Thoracic aorta (tissue), 2 donors: ENCODE measurements at regions not wholly inside any gene's neighbourhood (a gene's known extent, or its start where the extent isn't known, plus 50 kb on each side); places are given as distances from the start of the nearest gene placed in this dataset.

Experiments used
- ATAC-seq: fragments of 150-250 bp; one replicate; pipeline ENCODE4 v1.8.0; 2017; ENCODE audit warnings: low read depth; ENCODE audit not compliant: insufficient number of reproducible peaks, low FRiP score
- DNase-seq: peaks from one replicate; pipeline ENCODE4 v3.0.0-alpha.2; 2020; ENCODE audit warnings: low spot score
- H3K27ac ChIP-seq, 2 donors: fragments of 200-600 bp; sonication (generic); 1 replicate in 1 of 2; 2 replicates in 1 of 2; pipeline ENCODE4 v1.5.1; 2016; ENCODE audit warnings: mild to moderate bottlenecking in 2 of 2, moderate library complexity in 2 of 2
- H3K27me3 ChIP-seq: fragments of 200-600 bp; sonication (generic); replicated peaks from 2 replicates; pipeline ENCODE4 v1.6.0; 2016; ENCODE audit warnings: mild to moderate bottlenecking; ENCODE audit not compliant: insufficient read depth
- H3K36me3 ChIP-seq: fragments of 200-600 bp; sonication (generic); one replicate; pipeline ENCODE4 v1.5.1; 2016
- H3K4me1 ChIP-seq, 2 donors: fragments of 200-600 bp; sonication (generic); 1 replicate in 1 of 2; 2 replicates in 1 of 2; pipeline versions ENCODE4 v1.5.1 to v1.6.0; 2016; ENCODE audit warnings: low read depth in 2 of 2, mild to moderate bottlenecking in 1 of 2; ENCODE audit not compliant: control insufficient read depth in 1 of 2
- H3K4me3 ChIP-seq: fragments of 200-600 bp; sonication (generic); 2 replicates; pipeline ENCODE4 v1.5.1; 2016; ENCODE audit warnings: mild to moderate bottlenecking
- H3K9me3 ChIP-seq: fragments of 200-600 bp; sonication (generic); 2 replicates; pipeline ENCODE4 v1.5.1; 2016
- TF ChIP-seq, protein P1 (sequence below): fragments of 200-600 bp; sonication (generic); IDR thresholded peaks from one replicate; pipeline ENCODE4 v1.5.1; 2019; ENCODE audit warnings: antibody characterized with exemption

DNA sequence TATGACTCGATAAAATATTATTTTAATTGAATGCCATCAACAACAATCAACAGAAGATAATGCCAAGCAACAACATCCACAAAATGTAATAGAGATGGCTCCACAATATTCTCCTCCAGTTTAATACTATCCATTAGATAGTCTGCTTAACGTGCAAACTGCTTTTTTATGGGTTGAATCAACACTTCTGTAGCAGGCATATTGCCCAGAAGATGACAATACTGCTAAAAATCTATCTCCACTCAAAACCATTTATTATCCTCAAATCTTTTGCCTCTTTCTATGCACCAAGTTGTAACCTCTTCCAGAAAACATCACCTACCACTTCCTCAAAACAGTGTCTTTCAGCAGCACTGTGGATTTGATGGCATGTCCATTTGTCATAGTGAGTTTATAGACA is 295.7 kb upstream of the LMCD1 start:
- Histone ChIP-seq H3K4me1 (no peaks in the 10 kb centered on the region), H3K27ac (no peak overlapping the region), H3K4me3 (no peak overlapping the region), H3K27me3 (no peaks in the 10 kb centered on the region), H3K9me3 (no peaks in the 10 kb centered on the region), H3K36me3 (no peaks in the 10 kb centered on the region)
- no peak for ATAC-seq
- TF ChIP-seq, protein P1, sequence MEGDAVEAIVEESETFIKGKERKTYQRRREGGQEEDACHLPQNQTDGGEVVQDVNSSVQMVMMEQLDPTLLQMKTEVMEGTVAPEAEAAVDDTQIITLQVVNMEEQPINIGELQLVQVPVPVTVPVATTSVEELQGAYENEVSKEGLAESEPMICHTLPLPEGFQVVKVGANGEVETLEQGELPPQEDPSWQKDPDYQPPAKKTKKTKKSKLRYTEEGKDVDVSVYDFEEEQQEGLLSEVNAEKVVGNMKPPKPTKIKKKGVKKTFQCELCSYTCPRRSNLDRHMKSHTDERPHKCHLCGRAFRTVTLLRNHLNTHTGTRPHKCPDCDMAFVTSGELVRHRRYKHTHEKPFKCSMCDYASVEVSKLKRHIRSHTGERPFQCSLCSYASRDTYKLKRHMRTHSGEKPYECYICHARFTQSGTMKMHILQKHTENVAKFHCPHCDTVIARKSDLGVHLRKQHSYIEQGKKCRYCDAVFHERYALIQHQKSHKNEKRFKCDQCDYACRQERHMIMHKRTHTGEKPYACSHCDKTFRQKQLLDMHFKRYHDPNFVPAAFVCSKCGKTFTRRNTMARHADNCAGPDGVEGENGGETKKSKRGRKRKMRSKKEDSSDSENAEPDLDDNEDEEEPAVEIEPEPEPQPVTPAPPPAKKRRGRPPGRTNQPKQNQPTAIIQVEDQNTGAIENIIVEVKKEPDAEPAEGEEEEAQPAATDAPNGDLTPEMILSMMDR = no peak
- no peak for DNase-seq

DNA sequence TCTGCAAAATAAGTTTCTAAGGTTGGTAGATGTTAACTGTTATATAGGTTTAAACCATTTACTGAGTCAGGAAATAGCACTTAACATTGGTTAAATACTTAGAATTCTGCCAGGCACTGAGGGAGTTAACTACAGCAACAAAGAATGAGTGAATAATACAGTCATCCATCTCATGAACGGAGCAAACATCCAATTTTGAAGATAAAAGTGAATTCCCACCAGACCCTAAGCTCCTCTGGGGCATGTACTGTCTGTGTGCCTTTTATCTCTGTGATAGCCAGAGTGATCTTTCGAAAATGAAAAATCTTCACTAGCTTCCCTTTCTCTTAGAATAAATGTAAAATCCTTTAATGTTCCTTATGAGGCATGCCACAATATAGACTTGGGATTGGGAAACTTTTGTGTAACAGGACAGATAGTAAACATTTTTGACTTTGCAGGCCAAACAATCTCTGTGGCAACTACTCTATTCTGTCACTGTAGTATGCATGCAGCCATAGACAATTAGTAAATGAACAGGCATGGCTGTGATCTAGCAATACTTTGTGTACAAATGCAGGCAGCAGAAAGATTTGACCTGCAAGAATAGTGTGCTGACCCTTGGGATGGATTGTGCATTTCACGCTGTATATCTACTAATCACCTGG is 294.5 kb upstream of the LMCD1 start:
- TF ChIP-seq, protein P1 = no peak
- H3K4me1 ChIP-seq = peaks cover 0 to 8% of the 10 kb centered on the region in 2 donors
- H3K9me3 ChIP-seq = no peaks in the 10 kb centered on the region
- H3K36me3 ChIP-seq = no peaks in the 10 kb centered on the region
- H3K27ac ChIP-seq = no peak overlapping the region
- no peak for DNase-seq
- no peaks in the 10 kb centered on the region for H3K27me3 ChIP-seq
- no peak for ATAC-seq
- no peak overlapping the region for H3K4me3 ChIP-seq

DNA sequence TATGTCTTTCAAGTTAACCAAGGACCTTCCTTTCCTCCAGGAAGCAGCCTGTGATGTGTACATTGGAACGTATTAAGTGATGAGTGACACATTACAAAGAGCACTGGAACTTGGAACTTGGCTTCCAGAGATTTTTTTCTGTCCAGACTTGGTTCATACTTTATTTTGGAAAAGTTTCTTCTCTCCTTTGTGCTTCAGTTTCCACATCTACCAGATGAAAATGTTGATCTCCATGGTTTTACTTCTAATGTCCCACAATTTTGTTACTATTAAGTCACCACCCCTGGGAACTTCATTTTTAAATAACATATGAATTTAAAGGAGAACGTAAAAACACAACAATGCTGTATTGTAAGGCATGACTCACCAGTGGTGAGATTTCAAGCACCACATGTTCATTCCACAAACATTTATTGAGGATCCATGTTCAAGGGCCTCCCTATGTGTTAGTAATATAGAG is 290.7 kb upstream of the LMCD1 start:
- H3K4me3 ChIP-seq = no peak overlapping the region
- peak overlapping the region; percentile 4 to 16 for H3K27ac ChIP-seq
- H3K9me3 ChIP-seq = no peaks in the 10 kb centered on the region
- ATAC-seq (no peak), DNase-seq (no peak)
- H3K36me3 ChIP-seq = no peaks in the 10 kb centered on the region
- no peaks in the 10 kb centered on the region for H3K27me3 ChIP-seq
- TF ChIP-seq, protein P1 = no peak
- H3K4me1 ChIP-seq = peaks cover 0 to 8% of the 10 kb centered on the region in 2 donors

DNA sequence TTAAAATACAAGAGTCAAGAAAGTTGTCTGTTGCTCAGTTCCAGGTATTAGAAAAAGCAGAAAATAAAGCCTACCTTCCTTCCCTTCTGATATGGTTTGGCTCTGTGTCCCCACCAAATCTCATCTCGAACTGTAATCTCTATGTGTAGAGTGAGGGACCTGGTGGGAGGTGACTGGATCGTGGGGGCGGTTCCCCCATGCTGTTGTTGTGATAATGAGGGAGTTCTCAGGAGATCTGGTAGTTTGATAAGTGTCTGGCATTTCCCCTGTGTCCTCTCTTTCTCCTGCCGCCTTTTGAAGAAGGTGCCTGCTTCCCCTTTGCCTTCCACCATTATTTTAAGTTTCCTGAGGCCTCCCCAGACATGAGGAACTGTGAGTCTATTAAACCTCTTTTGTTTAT is 288.8 kb upstream of the LMCD1 start:
- Histone ChIP-seq H3K9me3 (no peaks in the 10 kb centered on the region), H3K36me3 (no peaks in the 10 kb centered on the region), H3K4me1 (peaks cover 0 to 8% of the 10 kb centered on the region in 2 donors), H3K27me3 (no peaks in the 10 kb centered on the region), H3K4me3 (no peak overlapping the region), H3K27ac (no peak overlapping the region)
- ATAC-seq (no peak), DNase-seq (no peak)
- TF ChIP-seq, protein P1 = no peak

DNA sequence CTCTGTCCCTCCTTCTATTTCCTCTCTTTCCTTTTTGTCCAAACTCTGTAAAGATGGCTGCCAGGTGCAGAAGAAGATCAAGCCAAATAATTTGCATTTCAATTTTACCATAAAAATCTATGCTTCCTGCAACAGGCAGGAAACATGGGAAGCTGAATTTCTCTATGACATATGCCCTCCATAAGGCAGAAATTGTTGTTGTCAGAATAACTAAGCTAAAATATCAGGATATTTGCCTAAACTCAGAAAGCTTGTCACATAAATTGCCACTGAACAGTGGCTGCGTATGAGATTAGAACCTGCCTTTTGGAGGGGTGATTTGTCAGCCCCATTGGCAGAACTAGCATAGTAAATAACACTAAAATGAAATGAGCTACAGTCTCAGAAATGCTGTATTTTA is 288.3 kb upstream of the LMCD1 start:
- Histone ChIP-seq H3K4me1 (peaks cover 0 to 8% of the 10 kb centered on the region in 2 donors), H3K27ac (no peak overlapping the region), H3K36me3 (no peaks in the 10 kb centered on the region), H3K4me3 (no peak overlapping the region), H3K27me3 (no peaks in the 10 kb centered on the region), H3K9me3 (no peaks in the 10 kb centered on the region)
- ATAC-seq = no peak
- DNase-seq = no peak
- TF ChIP-seq, protein P1 = no peak
